ENCODE measurements at regions not wholly inside any gene's neighbourhood (a gene's known extent, or its start where the extent isn't known, plus 50 kb on each side); places are given as distances from the start of the nearest gene placed in this dataset.

GRCh38 chr14:98489115-98489514 lies 782.9 kb downstream of the BCL11B start:
- no peak for DNase-seq (ENCODE audit: low spot score)

- peak; percentile 49 for DNase-seq (ENCODE audit: low spot score)
Measured at GRCh38 chr14:98494582-98494981, 777.4 kb downstream of the BCL11B start.

- no peak for DNase-seq (ENCODE audit: low spot score)
Measured at GRCh38 chr14:98498019-98498885, 773.7 kb downstream of the BCL11B start.

- DNase-seq (ENCODE audit: low spot score): no peak
Measured at GRCh38 chr14:98501335-98501734, 770.7 kb downstream of the BCL11B start.

- DNase-seq (ENCODE audit: low spot score): no peak
Measured at GRCh38 chr14:98501836-98502235, 770.2 kb downstream of the BCL11B start.

GRCh38 chr14:98503086-98503815 lies 768.7 kb downstream of the BCL11B start:
- no peak for DNase-seq (ENCODE audit: low spot score)

GRCh38 chr14:98507264-98507663 lies 764.7 kb downstream of the BCL11B start:
- DNase-seq (ENCODE audit: low spot score): no peak

GRCh38 chr14:98510392-98510791 lies 761.6 kb downstream of the BCL11B start:
- no peak for DNase-seq (ENCODE audit: low spot score)

GRCh38 chr14:98512501-98513251 lies 759.3 kb downstream of the BCL11B start:
- DNase-seq (ENCODE audit: low spot score): no peak

GRCh38 chr14:98513558-98513957 lies 758.4 kb downstream of the BCL11B start:
- no peak for DNase-seq (ENCODE audit: low spot score)

GRCh38 chr14:98514016-98514415 lies 758.0 kb downstream of the BCL11B start:
- no peak for DNase-seq (ENCODE audit: low spot score)

- DNase-seq (ENCODE audit: low spot score): no peak
Measured at GRCh38 chr14:98536256-98536655, 735.7 kb downstream of the BCL11B start.

GRCh38 chr14:98542316-98542715 lies 729.7 kb downstream of the BCL11B start:
- no peak for DNase-seq (ENCODE audit: low spot score)

- no peak for DNase-seq (ENCODE audit: low spot score)
Measured at GRCh38 chr14:98543074-98543473, 728.9 kb downstream of the BCL11B start.

GRCh38 chr14:98544174-98544573 lies 727.8 kb downstream of the BCL11B start:
- no peak for DNase-seq (ENCODE audit: low spot score)

GRCh38 chr14:98545181-98545580 lies 726.8 kb downstream of the BCL11B start:
- DNase-seq (ENCODE audit: low spot score): no peak

GRCh38 chr14:98548071-98548686 lies 723.8 kb downstream of the BCL11B start:
- DNase-seq (ENCODE audit: low spot score): no peak

GRCh38 chr14:98551028-98551427 lies 721.0 kb downstream of the BCL11B start:
- no peak for DNase-seq (ENCODE audit: low spot score)

- no peak for DNase-seq (ENCODE audit: low spot score)
Measured at GRCh38 chr14:98555440-98555839, 716.6 kb downstream of the BCL11B start.

- no peak for DNase-seq (ENCODE audit: low spot score)
Measured at GRCh38 chr14:98564006-98564405, 708.0 kb downstream of the BCL11B start.

- DNase-seq (ENCODE audit: low spot score): no peak
Measured at GRCh38 chr14:98564541-98564940, 707.5 kb downstream of the BCL11B start.

- DNase-seq (ENCODE audit: low spot score): no peak
Measured at GRCh38 chr14:98571104-98571503, 700.9 kb downstream of the BCL11B start.

All from AG08395 (cell line).